ENCODE measurements at regions not wholly inside any gene's neighbourhood (a gene's known extent, or its start where the extent isn't known, plus 50 kb on each side); places are given as distances from the start of the nearest gene placed in this dataset.
A peak's percentile ranks its signal among the peaks of the same experiment; 100 is the strongest.
"Not testable (repeated sequence)": the region's sequence is repeated elsewhere in the genome, so short reads cannot be mapped to it uniquely, and the experiment has no call there.

GRCh38 chr2:92072461-92073035 lies 2798.7 kb upstream of the TEKT4 start:
- H3K9me3 Mint-ChIP-seq, result peaks cover 47% of the 10 kb centered on the region
- no peaks in the 10 kb centered on the region for H3K27me3 Mint-ChIP-seq (ENCODE audit: low read depth)
- DNase-seq (ENCODE audit: low spot score in 2 of 2, unreplicated experiment in 2 of 2), result peak in 1 of 2 experiments; percentile 31
- H3K4me3 Mint-ChIP-seq, result no peak overlapping the region
- peaks cover 4% of the 10 kb centered on the region for H3K36me3 Mint-ChIP-seq
- TF ChIP-seq CTCF (IDR thresholded peaks at IDR 0.05; ENCODE audit: unreplicated experiment), result no peak
- H3K27ac Mint-ChIP-seq, result no peak overlapping the region
- no peaks in the 10 kb centered on the region for H3K4me1 Mint-ChIP-seq

- Mint-ChIP-seq H3K9me3 (peaks cover 46% of the 10 kb centered on the region), H3K27ac (no peak overlapping the region), H3K27me3 (ENCODE audit: low read depth) (no peaks in the 10 kb centered on the region), H3K4me3 (no peak overlapping the region), H3K36me3 (peaks cover 4% of the 10 kb centered on the region), H3K4me1 (no peaks in the 10 kb centered on the region)
- no peak for TF ChIP-seq CTCF (IDR thresholded peaks at IDR 0.05; ENCODE audit: unreplicated experiment)
- DNase-seq (ENCODE audit: low spot score in 2 of 2, unreplicated experiment in 2 of 2), result no peak
These were observed 2798.0 kb upstream of the TEKT4 start for GRCh38 chr2:92073036-92073814.

DNA sequence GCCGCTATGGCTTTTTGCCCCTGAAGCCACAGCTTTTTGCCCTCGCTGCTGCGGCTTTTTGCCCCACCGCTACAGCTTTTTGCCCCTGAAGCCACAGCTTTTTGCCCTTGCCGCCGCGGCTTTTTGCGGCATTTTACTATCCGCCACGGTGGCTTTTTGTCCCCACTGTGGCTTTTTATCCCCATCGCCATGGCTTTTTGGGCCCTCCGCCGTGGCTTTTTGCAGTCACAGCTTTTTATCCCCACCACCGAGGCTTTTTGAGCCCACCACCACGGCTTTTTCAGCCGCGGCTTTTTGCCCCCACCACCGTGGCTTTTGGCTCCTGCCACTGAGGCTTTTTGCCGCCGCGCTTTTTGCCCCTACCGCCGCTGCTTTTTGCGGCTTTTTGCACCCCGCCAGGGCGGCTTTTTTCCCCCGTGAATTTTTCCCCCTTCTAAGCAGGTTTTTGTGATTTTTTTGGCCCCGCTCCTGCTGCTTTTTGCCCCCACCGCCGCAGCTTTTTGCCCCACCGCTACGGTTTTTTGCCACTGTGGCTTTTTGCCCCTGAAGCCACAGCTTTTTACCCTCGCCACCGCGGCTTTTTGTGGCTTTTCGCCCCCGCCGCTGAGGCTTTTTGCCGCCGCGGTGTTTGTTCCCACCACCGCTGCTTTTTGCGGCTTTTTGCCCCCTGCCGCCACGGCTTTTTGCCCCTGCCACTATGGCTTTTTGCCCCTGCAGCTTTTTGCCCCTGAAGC lies 2797.2 kb upstream of the TEKT4 start:
- Mint-ChIP-seq H3K27me3 (ENCODE audit: low read depth) (no peaks in the 10 kb centered on the region), H3K27ac (no peak overlapping the region), H3K4me3 (no peak overlapping the region), H3K36me3 (peaks cover 4% of the 10 kb centered on the region), H3K4me1 (no peaks in the 10 kb centered on the region), H3K9me3 (peaks cover 46% of the 10 kb centered on the region)
- no peak for DNase-seq (ENCODE audit: low spot score in 2 of 2, unreplicated experiment in 2 of 2)
- TF ChIP-seq CTCF (IDR thresholded peaks at IDR 0.05; ENCODE audit: unreplicated experiment), result no peak

GRCh38 chr2:92074549-92074898 lies 2796.7 kb upstream of the TEKT4 start:
- DNase-seq (ENCODE audit: low spot score in 2 of 2, unreplicated experiment in 2 of 2), result no peak
- Mint-ChIP-seq H3K36me3 (peaks cover 4% of the 10 kb centered on the region), H3K27ac (no peak overlapping the region), H3K4me1 (no peaks in the 10 kb centered on the region), H3K27me3 (ENCODE audit: low read depth) (no peaks in the 10 kb centered on the region), H3K9me3 (peaks cover 47% of the 10 kb centered on the region), H3K4me3 (no peak overlapping the region)
- no peak for TF ChIP-seq CTCF (IDR thresholded peaks at IDR 0.05; ENCODE audit: unreplicated experiment)

- H3K4me3 Mint-ChIP-seq; H3K27ac Mint-ChIP-seq; H3K36me3 Mint-ChIP-seq; H3K4me1 Mint-ChIP-seq; H3K27me3 Mint-ChIP-seq (ENCODE audit: low read depth); DNase-seq (ENCODE audit: low spot score in 2 of 2, unreplicated experiment in 2 of 2): not testable (repeated sequence)
- H3K9me3 Mint-ChIP-seq, result peaks cover 46% of the 10 kb centered on the region
These were observed 2795.9 kb upstream of the TEKT4 start for GRCh38 chr2:92075363-92075762.

Measured in mesothelial cell of epicardium (in vitro differentiated cells).